Nephron (organoid): ENCODE measurements at regions not wholly inside any gene's neighbourhood (a gene's known extent, or its start where the extent isn't known, plus 50 kb on each side); places are given as distances from the start of the nearest gene placed in this dataset.

Experiments
- H3K27ac Mint-ChIP-seq, 3 experiments: 2 replicates each; pipeline ENCODE4 v1.8.0; 2020; ENCODE audit warnings: mixed read lengths in 3 of 3, mild to moderate bottlenecking in 2 of 3, moderate library complexity in 1 of 3
- H3K27me3 Mint-ChIP-seq: 2 replicates; pipeline ENCODE4 v1.8.0; 2021; ENCODE audit warnings: low read depth, mild to moderate bottlenecking, moderate library complexity, mixed read lengths
- H3K36me3 Mint-ChIP-seq: 2 replicates; pipeline ENCODE4 v1.8.0; 2020; ENCODE audit warnings: low read depth, mixed read lengths
- H3K4me1 Mint-ChIP-seq: 2 replicates; pipeline ENCODE4 v1.8.0; 2020; ENCODE audit warnings: mixed read lengths
- H3K4me3 Mint-ChIP-seq, 3 experiments: 2 replicates each; pipeline ENCODE4 v1.8.0; 2020; ENCODE audit warnings: mild to moderate bottlenecking in 3 of 3, mixed read lengths in 3 of 3, moderate library complexity in 2 of 3
- H3K9me3 Mint-ChIP-seq: 2 replicates; pipeline ENCODE4 v1.8.0; 2020; ENCODE audit warnings: mixed read lengths
- TF ChIP-seq, protein P1 (sequence below), 3 experiments: fragments of 200-600 bp; sonication (generic); IDR thresholded peaks; one replicate each; pipeline ENCODE4 v1.5.0; 2021; ENCODE audit warnings: antibody characterized with exemption in 3 of 3; ENCODE audit not compliant: unreplicated experiment in 3 of 3

DNA sequence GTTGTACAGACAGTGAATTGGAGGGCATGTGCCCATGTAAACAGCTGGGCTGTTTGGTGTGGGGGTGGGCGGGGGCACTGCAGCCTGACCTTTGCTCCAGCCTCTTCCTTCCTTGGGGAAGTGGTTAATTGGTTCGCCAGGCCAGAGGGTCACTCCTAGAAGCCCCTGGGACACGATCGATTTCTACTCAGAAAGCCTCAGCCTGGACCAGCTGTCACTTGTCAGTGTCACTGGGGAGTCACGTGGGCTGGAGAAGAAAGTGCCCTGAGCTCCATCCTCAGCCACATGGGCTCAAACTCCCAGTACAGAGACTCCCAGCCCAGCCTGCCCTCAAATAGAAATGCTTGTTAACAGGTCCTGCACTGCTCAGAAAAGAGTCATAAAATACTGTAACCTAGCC is 423.8 kb upstream of the SULF2 start:
- TF ChIP-seq, protein P1, sequence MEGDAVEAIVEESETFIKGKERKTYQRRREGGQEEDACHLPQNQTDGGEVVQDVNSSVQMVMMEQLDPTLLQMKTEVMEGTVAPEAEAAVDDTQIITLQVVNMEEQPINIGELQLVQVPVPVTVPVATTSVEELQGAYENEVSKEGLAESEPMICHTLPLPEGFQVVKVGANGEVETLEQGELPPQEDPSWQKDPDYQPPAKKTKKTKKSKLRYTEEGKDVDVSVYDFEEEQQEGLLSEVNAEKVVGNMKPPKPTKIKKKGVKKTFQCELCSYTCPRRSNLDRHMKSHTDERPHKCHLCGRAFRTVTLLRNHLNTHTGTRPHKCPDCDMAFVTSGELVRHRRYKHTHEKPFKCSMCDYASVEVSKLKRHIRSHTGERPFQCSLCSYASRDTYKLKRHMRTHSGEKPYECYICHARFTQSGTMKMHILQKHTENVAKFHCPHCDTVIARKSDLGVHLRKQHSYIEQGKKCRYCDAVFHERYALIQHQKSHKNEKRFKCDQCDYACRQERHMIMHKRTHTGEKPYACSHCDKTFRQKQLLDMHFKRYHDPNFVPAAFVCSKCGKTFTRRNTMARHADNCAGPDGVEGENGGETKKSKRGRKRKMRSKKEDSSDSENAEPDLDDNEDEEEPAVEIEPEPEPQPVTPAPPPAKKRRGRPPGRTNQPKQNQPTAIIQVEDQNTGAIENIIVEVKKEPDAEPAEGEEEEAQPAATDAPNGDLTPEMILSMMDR (IDR thresholded peaks at IDR 0.05; ENCODE audit: unreplicated experiment in 3 of 3), result no peak

DNA sequence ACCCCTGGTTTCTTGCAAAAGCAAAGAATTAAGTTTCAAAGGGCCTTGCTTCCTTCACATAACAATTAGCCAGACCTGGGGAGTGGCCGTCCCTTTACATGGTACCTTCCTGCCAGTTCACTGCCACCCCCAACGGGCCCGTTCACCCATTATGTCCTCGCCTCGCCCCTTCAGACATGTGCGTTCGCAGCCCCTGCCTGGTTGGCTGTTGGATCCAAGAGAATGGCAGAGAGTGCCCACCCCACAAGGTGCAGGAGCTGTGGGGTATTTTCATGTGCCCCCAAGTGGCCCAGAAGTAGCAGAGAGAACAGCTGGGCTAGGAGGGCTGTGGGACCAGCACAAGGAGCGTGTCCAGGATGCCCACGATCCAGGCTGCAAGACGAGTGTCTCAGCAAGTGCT is 422.9 kb upstream of the SULF2 start:
- no peaks in the 10 kb centered on the region for H3K9me3 Mint-ChIP-seq
- no peaks in the 10 kb centered on the region for H3K36me3 Mint-ChIP-seq
- H3K27ac Mint-ChIP-seq, result no peak overlapping the region
- peaks cover 17% of the 10 kb centered on the region for H3K27me3 Mint-ChIP-seq
- TF ChIP-seq, protein P1 (IDR thresholded peaks at IDR 0.05; ENCODE audit: unreplicated experiment in 3 of 3), result no peak
- H3K4me3 Mint-ChIP-seq, result no peak overlapping the region
- H3K4me1 Mint-ChIP-seq, result peaks cover 54% of the 10 kb centered on the region

More for the DNA sequence above, 423.8 kb upstream of the SULF2 start:
- H3K36me3 Mint-ChIP-seq, result no peaks in the 10 kb centered on the region
- H3K4me3 Mint-ChIP-seq, result no peak overlapping the region
- peaks cover 45% of the 10 kb centered on the region for H3K4me1 Mint-ChIP-seq
- H3K27ac Mint-ChIP-seq, result peak overlapping the region in 1 of 3 experiments; percentile 25
- peaks cover 16% of the 10 kb centered on the region for H3K27me3 Mint-ChIP-seq
- no peaks in the 10 kb centered on the region for H3K9me3 Mint-ChIP-seq

DNA sequence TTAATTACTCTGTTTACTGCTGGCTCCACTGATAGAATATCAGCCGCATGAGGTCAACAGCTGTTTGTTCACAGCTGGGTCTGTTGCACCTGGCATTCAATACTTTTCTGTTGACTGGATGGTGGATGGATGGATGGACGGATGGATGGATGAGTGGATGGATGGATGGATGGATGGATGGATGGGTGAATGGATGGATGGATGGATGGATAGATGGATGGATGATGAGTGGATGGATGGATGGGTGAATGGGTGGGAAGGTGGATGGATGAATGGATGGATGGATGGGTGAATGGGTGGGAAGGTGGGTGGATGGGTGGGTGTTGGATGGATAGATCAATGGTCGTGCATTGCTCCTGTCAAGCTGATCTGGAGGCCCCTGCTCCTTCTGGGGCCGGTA is 422.2 kb upstream of the SULF2 start:
- Mint-ChIP-seq H3K27me3 (peaks cover 17% of the 10 kb centered on the region), H3K4me3 (no peak overlapping the region)
- TF ChIP-seq, protein P1 (IDR thresholded peaks at IDR 0.05; ENCODE audit: unreplicated experiment in 3 of 3), result no peak

DNA sequence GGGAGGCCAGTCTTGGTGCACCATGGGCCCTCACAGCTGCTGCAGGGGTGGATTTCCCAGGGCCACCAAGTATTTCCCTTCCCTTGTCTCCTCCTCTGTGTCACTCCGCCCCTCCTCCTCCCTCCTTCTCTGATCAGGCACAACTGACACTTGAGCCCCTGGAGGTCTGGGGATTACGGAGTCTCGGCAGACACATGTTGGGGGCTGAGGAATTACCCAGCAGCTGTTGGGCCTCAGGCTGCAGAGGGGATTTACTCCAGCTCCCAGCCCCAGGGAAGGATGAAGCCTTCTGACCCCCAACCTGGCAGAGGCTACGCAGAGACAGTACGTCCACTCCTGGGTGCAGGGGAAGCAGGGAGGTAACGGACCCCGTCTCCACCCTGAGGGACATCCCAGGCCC is 420.5 kb upstream of the SULF2 start:
- Mint-ChIP-seq H3K27ac (peak overlapping the region; percentile 35 to 78 (median 37)), H3K9me3 (no peaks in the 10 kb centered on the region), H3K27me3 (peaks cover 13% of the 10 kb centered on the region), H3K4me3 (peak overlapping the region in 1 of 3 experiments; percentile 24), H3K4me1 (peaks cover 59% of the 10 kb centered on the region), H3K36me3 (no peaks in the 10 kb centered on the region)
- TF ChIP-seq, protein P1 (IDR thresholded peaks at IDR 0.05; ENCODE audit: unreplicated experiment in 3 of 3), result no peak

More for the DNA sequence above, 422.2 kb upstream of the SULF2 start:
- Mint-ChIP-seq H3K36me3 (no peaks in the 10 kb centered on the region), H3K4me1 (peaks cover 61% of the 10 kb centered on the region), H3K27ac (no peak overlapping the region), H3K9me3 (no peaks in the 10 kb centered on the region)

DNA sequence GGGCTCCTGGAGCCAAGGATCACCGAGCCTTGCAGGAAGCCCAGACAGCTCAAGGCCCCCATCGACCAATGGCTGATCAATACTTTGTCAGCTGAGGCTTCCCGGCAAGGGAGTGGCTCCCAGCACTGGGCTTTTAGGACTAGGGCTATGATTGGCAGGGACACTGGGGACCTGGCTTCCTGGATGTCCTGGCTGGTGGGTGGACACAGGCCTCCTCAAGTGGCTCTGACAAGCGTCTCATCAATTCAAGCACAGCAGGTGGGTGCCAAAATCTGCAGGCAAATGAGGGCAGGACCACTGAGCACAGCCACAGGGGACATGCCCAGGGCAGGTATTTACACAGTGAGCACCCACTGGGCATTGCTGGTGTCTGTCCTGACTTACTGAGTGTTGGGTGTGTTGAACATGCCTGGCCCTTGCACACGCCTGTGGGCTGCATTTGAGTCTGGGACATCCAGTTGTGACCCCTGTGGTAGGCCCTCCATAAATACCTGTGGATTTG is 420.1 kb upstream of the SULF2 start:
- H3K36me3 Mint-ChIP-seq, result no peaks in the 10 kb centered on the region
- H3K27me3 Mint-ChIP-seq, result peaks cover 14% of the 10 kb centered on the region
- H3K9me3 Mint-ChIP-seq, result no peaks in the 10 kb centered on the region
- H3K4me1 Mint-ChIP-seq, result peaks cover 59% of the 10 kb centered on the region
- TF ChIP-seq, protein P1 (IDR thresholded peaks at IDR 0.05; ENCODE audit: unreplicated experiment in 3 of 3), result no peak
- H3K27ac Mint-ChIP-seq, result peak overlapping the region; percentile 35 to 78 (median 37)
- no peak overlapping the region for H3K4me3 Mint-ChIP-seq

DNA sequence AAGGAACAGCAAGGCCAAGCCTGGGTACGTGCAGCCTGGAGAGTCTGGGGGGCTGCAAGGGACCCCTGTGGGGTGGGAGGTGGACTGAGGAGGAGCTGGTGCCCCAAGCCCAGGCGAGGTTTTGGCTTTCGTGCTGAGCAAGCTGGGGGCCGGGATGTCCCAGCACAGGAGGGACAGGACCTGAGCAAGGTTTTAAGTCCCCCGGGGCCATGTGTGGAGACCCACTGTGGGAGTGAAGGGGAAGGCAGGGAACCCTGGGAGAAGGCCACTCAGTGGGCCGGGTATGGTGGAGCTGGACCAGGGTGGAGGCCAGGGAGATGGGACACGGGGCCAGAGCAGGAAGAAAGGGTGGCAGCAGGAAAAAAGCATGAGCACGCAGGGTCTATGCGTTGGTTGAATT is 419.2 kb upstream of the SULF2 start:
- peak overlapping the region in 1 of 3 experiments; percentile 12 for H3K27ac Mint-ChIP-seq
- H3K9me3 Mint-ChIP-seq, result no peaks in the 10 kb centered on the region
- TF ChIP-seq, protein P1 (IDR thresholded peaks at IDR 0.05; ENCODE audit: unreplicated experiment in 3 of 3), result no peak
- peaks cover 22% of the 10 kb centered on the region for H3K27me3 Mint-ChIP-seq
- no peak overlapping the region for H3K4me3 Mint-ChIP-seq
- H3K36me3 Mint-ChIP-seq, result no peaks in the 10 kb centered on the region
- peaks cover 65% of the 10 kb centered on the region for H3K4me1 Mint-ChIP-seq
